GM12864 (cell line): ENCODE measurements at regions not wholly inside any gene's neighbourhood (a gene's known extent, or its start where the extent isn't known, plus 50 kb on each side); places are given as distances from the start of the nearest gene placed in this dataset.
"Not testable (repeated sequence)": the region's sequence is repeated elsewhere in the genome, so short reads cannot be mapped to it uniquely, and the experiment has no call there.

Source experiments
- DNase-seq: peaks from one replicate; pipeline ENCODE4 v3.0.0-alpha.2; 2011; ENCODE audit warnings: low read depth
- H3K4me3 ChIP-seq: 2 replicates; pipeline ENCODE4 v1.5.1; 2011; ENCODE audit warnings: mild to moderate bottlenecking, low read depth, low read length, control low read depth
- CTCF ChIP-seq: IDR thresholded peaks from 2 replicates; pipeline ENCODE4 v1.5.1; 2011; ENCODE audit warnings: low read depth, mild to moderate bottlenecking, moderate library complexity, low read length, control low read depth, inconsistent platforms; ENCODE audit errors: missing control alignments

- H3K4me3 ChIP-seq = no peak overlapping the region
- no peak for TF ChIP-seq CTCF
- no peak for DNase-seq
Observed at GRCh38 chr9:110011628-110012320, 196.2 kb downstream of the C9orf152 start.

GRCh38 chr9:110013064-110013463, 194.9 kb downstream of the C9orf152 start:
- TF ChIP-seq CTCF = no peak
- no peak for DNase-seq
- H3K4me3 ChIP-seq = no peak overlapping the region

GRCh38 chr9:110015759-110016158, 192.2 kb downstream of the C9orf152 start:
- no peak for DNase-seq
- TF ChIP-seq CTCF = no peak
- H3K4me3 ChIP-seq = no peak overlapping the region

GRCh38 chr9:110016340-110016739, 191.6 kb downstream of the C9orf152 start:
- DNase-seq = no peak
- no peak overlapping the region for H3K4me3 ChIP-seq
- no peak for TF ChIP-seq CTCF

GRCh38 chr9:110020216-110020615, 187.7 kb downstream of the C9orf152 start:
- DNase-seq, H3K4me3 ChIP-seq: not testable (repeated sequence)

- DNase-seq = peak; percentile 33
- no peak overlapping the region for H3K4me3 ChIP-seq
- no peak for TF ChIP-seq CTCF
Observed at GRCh38 chr9:110021891-110022290, 186.1 kb downstream of the C9orf152 start.

GRCh38 chr9:110023221-110023620, 184.7 kb downstream of the C9orf152 start:
- not testable (repeated sequence) for H3K4me3 ChIP-seq, DNase-seq

GRCh38 chr9:110025551-110026170, 182.3 kb downstream of the C9orf152 start:
- DNase-seq = no peak
- no peak overlapping the region for H3K4me3 ChIP-seq
- no peak for TF ChIP-seq CTCF
